ENCODE measurements at regions not wholly inside any gene's neighbourhood (a gene's known extent, or its start where the extent isn't known, plus 50 kb on each side); places are given as distances from the start of the nearest gene placed in this dataset.
A peak's percentile ranks its signal among the peaks of the same experiment; 100 is the strongest.

GRCh38 chr13:78401873-78402707 lies 201.3 kb downstream of the POU4F1 start:
- no peaks in the 10 kb centered on the region for H3K36me3 ChIP-seq
- 61 to 77% (median 73%) methylated on average over 7 of the region's 7 CpGs for WGBS, 5 donors
- no peak overlapping the region for H3K27ac ChIP-seq
- no peaks in the 10 kb centered on the region for H3K9me3 ChIP-seq
- peak in 1 of 2 donors; percentile 7 for DNase-seq
- TF ChIP-seq EP300 (IDR thresholded peaks at IDR 0.05) (no peak), CTCF (IDR thresholded peaks at IDR 0.05) (no peak), POLR2AphosphoS5 (IDR thresholded peaks at IDR 0.05) (no peak), POLR2A (IDR thresholded peaks at IDR 0.05) (no peak)
- intact Hi-C loops (cut with DNase I; ENCODE audit: low total_unique reads) = no loop called here
- no peak overlapping the region for H3K4me3 ChIP-seq
- no peaks in the 10 kb centered on the region for H3K4me1 ChIP-seq
- H3K27me3 ChIP-seq = no peaks in the 10 kb centered on the region

GRCh38 chr13:78398743-78399410 lies 204.5 kb downstream of the POU4F1 start:
- 50 to 61% (median 58%) methylated on average over 4 of the region's 4 CpGs for WGBS, 5 donors
- Histone ChIP-seq H3K27ac (no peak overlapping the region), H3K36me3 (no peaks in the 10 kb centered on the region), H3K4me3 (no peak overlapping the region), H3K9me3 (no peaks in the 10 kb centered on the region), H3K27me3 (no peaks in the 10 kb centered on the region), H3K4me1 (no peaks in the 10 kb centered on the region)
- intact Hi-C loops (cut with DNase I; ENCODE audit: low total_unique reads) = no loop called here
- no peak for TF ChIP-seq POLR2A (IDR thresholded peaks at IDR 0.05)
- TF ChIP-seq EP300 (IDR thresholded peaks at IDR 0.05) = no peak
- no peak for TF ChIP-seq POLR2AphosphoS5 (IDR thresholded peaks at IDR 0.05)
- TF ChIP-seq CTCF (IDR thresholded peaks at IDR 0.05) = no peak
- no peak for DNase-seq

- TF ChIP-seq CTCF (IDR thresholded peaks at IDR 0.05) (no peak), POLR2AphosphoS5 (IDR thresholded peaks at IDR 0.05) (no peak), POLR2A (IDR thresholded peaks at IDR 0.05) (no peak), EP300 (IDR thresholded peaks at IDR 0.05) (no peak)
- 61 to 72% (median 64%) methylated on average over 4 of the region's 4 CpGs for whole genome bisulfite sequencing, 5 donors
Measured at GRCh38 chr13:78393286-78394142, 209.8 kb downstream of the POU4F1 start.

GRCh38 chr13:78383899-78384298 lies 219.5 kb downstream of the POU4F1 start:
- DNase-seq = no peak
- H3K4me3 ChIP-seq = no peak overlapping the region
- H3K27ac ChIP-seq = no peak overlapping the region
- no peak for TF ChIP-seq POLR2AphosphoS5 (IDR thresholded peaks at IDR 0.05)
- no peak for TF ChIP-seq EP300 (IDR thresholded peaks at IDR 0.05)
- TF ChIP-seq POLR2A (IDR thresholded peaks at IDR 0.05) = no peak
- no peak for TF ChIP-seq CTCF (IDR thresholded peaks at IDR 0.05)
- H3K9me3 ChIP-seq = no peaks in the 10 kb centered on the region
- H3K36me3 ChIP-seq = no peaks in the 10 kb centered on the region
- WGBS, 5 donors = 45 to 80% (median 75%) methylated on average over 1 of the region's 1 CpG
- no peaks in the 10 kb centered on the region for H3K4me1 ChIP-seq
- no peaks in the 10 kb centered on the region for H3K27me3 ChIP-seq
- intact Hi-C loops (cut with DNase I; ENCODE audit: low total_unique reads) = no loop called here

More at GRCh38 chr13:78393286-78394142, 209.8 kb downstream of the POU4F1 start:
- no peaks in the 10 kb centered on the region for H3K27me3 ChIP-seq
- intact Hi-C loops (cut with DNase I; ENCODE audit: low total_unique reads) = no loop called here
- no peaks in the 10 kb centered on the region for H3K4me1 ChIP-seq
- no peaks in the 10 kb centered on the region for H3K36me3 ChIP-seq
- H3K9me3 ChIP-seq = no peaks in the 10 kb centered on the region
- H3K4me3 ChIP-seq = no peak overlapping the region
- DNase-seq = no peak
- H3K27ac ChIP-seq = no peak overlapping the region
